NCI-H146 treated with DMSO at 0.1 percent for 48 hours (cell line): ENCODE measurements at regions not wholly inside any gene's neighbourhood (a gene's known extent, or its start where the extent isn't known, plus 50 kb on each side); places are given as distances from the start of the nearest gene placed in this dataset.
"Not testable (repeated sequence)": the region's sequence is repeated elsewhere in the genome, so short reads cannot be mapped to it uniquely, and the experiment has no call there.

Experiments used
- DNase-seq: peaks from one replicate; lab custom pipeline; 2025; ENCODE audit not compliant: unreplicated experiment; lab: John Stamatoyannopoulos, UW

- no peak for DNase-seq
Measured at GRCh38 chr2:167697948-167698347, 549.4 kb downstream of the STK39 start.

- DNase-seq, result no peak
Measured at GRCh38 chr2:167697194-167697593, 550.2 kb downstream of the STK39 start.

GRCh38 chr2:167692936-167693335 is 554.5 kb downstream of the STK39 start:
- no peak for DNase-seq

- DNase-seq, result no peak
Measured at GRCh38 chr2:167692191-167692590, 555.2 kb downstream of the STK39 start.

- no peak for DNase-seq
Measured at GRCh38 chr2:167689444-167689843, 558.0 kb downstream of the STK39 start.

GRCh38 chr2:167686691-167687090 is 560.7 kb downstream of the STK39 start:
- no peak for DNase-seq

- DNase-seq, result no peak
Measured at GRCh38 chr2:167681234-167682015, 566.0 kb downstream of the STK39 start.

GRCh38 chr2:167678158-167678557 is 569.2 kb downstream of the STK39 start:
- DNase-seq, result no peak

- DNase-seq, result no peak
Measured at GRCh38 chr2:167675906-167676305, 571.5 kb downstream of the STK39 start.

GRCh38 chr2:167670588-167670987 is 576.8 kb downstream of the STK39 start:
- DNase-seq, result no peak

- DNase-seq, result no peak
Measured at GRCh38 chr2:167653131-167653530, 594.3 kb downstream of the STK39 start.

- DNase-seq, result no peak
Measured at GRCh38 chr2:167652401-167652800, 595.0 kb downstream of the STK39 start.

GRCh38 chr2:167651406-167652151 is 595.8 kb downstream of the STK39 start:
- DNase-seq, result no peak

- no peak for DNase-seq
Measured at GRCh38 chr2:167646557-167646956, 600.8 kb downstream of the STK39 start.

GRCh38 chr2:167640096-167640495 is 607.3 kb downstream of the STK39 start:
- no peak for DNase-seq

GRCh38 chr2:167637741-167638140 is 609.7 kb downstream of the STK39 start:
- no peak for DNase-seq

GRCh38 chr2:167632271-167632670 is 615.1 kb downstream of the STK39 start:
- not testable (repeated sequence) for DNase-seq

GRCh38 chr2:167626961-167627360 is 620.4 kb downstream of the STK39 start:
- no peak for DNase-seq

GRCh38 chr2:167626301-167626700 is 621.1 kb downstream of the STK39 start:
- DNase-seq, result no peak

GRCh38 chr2:167616997-167617396 is 630.4 kb downstream of the STK39 start:
- DNase-seq, result no peak

GRCh38 chr2:167613471-167613870 is 633.9 kb downstream of the STK39 start:
- DNase-seq, result no peak

- no peak for DNase-seq
Measured at GRCh38 chr2:167608487-167608886, 638.9 kb downstream of the STK39 start.
